GM19025 (cell line): ENCODE measurements at regions not wholly inside any gene's neighbourhood (a gene's known extent, or its start where the extent isn't known, plus 50 kb on each side); places are given as distances from the start of the nearest gene placed in this dataset.
A peak's percentile ranks its signal among the peaks of the same experiment; 100 is the strongest.

Experiments used
- ATAC-seq: cut with Tn5 transposase; IDR thresholded peaks from one replicate; pipeline ENCODE4 v1.9.1; 2021; ENCODE audit warnings: mild to moderate bottlenecking, low read depth, moderate library complexity; ENCODE audit not compliant: unreplicated experiment

DNA sequence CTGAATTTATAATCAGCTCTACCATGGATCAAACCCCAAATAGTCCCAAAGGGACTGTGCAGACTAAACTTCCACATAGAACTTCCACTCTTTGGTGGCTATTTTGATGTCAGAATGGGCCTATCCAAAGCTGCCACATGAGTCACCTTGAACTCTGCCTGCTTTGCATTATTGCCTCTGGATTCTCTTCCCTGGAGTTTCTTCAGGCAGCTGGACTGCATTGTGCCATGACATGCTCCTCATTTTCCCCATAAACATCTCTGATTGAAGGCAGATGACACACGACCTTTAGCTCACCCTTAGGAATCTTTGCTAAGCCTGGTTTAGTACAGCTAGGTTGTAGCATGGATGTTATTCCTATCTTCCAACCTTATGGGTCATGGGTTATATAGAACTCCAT, 251.7 kb downstream of the FZD1 start:
- ATAC-seq, result no peak

DNA sequence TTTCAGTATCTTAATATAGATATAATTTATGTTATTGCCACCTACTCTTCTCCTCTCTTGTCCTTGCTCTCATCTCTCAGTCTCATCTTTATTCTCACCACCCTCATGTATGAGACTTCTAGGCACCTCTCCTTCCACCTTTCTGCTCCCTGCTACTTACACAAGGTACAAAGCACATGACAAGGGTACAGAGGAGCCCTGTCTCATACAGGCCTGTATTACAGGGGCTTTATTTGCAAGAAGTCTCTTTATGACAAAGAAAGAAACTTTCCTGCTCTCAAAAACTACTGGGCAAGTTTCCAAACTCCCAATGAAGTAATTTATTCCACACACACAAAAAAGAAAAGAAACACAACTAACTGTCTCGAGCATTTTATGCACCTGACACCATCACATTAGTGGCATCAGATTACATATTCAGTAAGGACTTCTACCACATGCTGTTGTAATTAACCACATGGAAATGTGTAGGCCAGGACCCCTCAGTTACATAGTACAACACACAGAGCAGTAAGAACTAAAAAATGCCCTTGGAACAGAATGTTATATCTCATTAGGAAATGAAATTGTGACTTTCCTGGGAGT, 253.1 kb downstream of the FZD1 start:
- no peak for ATAC-seq

DNA sequence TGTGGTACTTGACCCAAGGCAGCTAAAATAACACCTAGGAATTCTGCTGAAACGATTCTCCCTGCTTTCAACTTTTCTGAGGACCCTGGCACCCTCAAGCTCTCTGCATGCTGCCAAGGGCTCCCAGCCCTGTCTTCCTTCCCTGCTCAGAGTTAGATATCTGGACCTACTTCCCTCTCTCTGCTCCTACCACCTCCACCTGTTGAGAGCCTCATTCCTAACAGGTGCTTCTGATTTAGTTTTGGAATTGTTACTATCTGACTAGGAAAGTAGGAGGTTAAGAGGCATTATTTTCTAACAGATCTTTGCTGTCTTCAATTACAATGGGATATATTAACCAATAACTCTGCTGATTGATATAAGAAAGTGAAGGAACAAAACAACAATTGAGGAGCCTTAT, 253.8 kb downstream of the FZD1 start:
- no peak for ATAC-seq

DNA sequence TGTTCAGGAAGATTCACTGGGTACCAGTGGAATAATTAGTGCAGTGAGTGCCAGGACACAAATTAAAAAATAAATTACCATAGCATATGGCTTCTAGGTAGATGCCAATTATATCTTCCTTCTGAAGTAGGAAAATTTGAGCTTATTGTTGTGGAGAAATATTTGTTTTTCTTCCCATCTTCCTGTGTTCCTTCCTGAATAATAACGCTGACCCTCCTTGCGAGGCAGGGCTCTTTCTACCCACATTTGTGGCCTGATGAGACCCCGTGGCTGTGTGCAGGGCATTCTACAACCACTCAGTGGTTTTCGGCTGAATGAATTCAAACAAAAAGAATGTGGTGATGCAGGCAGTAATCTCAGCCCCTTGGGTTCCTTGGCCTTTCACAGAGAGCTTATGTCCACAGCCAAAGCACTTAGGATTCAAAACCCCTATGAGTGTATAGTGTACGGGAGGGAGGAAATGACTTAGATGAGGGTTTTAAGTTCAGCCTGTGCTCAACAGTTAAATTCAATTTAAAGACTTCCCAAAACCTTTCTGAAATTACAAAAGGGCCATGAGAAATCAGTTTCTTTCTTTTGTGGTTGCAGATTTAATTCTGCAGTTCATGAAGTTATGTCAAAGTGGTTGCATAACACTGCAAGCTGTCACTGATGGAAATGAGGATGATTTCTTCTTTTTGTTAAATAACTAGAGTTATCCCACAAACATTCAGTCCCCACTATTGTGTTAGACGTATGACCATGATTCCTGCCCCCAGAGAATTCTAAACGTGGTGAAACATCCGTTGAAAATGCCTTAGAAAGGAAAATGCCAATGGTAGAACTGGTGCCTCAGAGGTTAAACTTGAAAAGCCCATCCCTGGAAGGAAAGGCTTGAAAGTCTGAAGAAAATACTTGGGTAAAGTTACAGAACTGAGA, 255.3 kb downstream of the FZD1 start:
- no peak for ATAC-seq

DNA sequence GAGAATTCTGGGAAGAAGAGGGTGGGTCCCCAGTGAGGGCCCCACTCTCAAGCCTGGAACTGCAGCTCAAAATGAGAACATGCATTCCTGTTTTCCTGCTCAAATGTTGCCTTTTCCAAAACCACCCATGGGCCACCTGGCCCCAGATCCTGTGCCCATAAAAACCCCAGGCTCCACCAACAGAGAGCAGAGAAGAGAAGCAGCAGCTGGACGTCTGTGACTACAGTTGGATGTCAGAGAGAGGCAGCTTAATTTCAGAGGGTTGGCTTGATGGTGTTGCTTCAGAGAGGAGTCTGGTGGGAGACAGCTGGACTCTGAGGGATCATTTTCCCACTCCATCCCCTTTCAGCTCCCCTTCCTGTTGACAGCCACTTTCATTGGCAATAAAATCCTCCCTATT, 256.4 kb downstream of the FZD1 start:
- ATAC-seq, result no peak

DNA sequence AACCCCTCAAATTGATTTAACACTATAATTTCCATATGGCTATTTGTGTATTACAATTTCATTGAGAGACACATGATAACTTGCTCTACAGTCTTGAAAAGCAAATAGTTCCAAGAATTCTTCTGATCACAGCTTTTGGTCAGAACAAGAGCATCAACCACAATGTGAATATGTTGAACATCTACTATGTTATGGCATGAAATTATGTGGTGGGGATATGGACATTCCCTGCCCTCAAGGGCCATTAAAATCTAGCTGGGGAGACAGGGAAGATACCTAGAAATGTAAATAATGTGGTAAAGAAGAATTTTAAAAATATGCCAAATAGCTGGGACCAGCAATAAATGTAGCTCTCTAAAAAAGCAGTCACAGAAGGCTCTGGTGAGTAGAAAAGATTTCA, 262.2 kb downstream of the FZD1 start:
- no peak for ATAC-seq

DNA sequence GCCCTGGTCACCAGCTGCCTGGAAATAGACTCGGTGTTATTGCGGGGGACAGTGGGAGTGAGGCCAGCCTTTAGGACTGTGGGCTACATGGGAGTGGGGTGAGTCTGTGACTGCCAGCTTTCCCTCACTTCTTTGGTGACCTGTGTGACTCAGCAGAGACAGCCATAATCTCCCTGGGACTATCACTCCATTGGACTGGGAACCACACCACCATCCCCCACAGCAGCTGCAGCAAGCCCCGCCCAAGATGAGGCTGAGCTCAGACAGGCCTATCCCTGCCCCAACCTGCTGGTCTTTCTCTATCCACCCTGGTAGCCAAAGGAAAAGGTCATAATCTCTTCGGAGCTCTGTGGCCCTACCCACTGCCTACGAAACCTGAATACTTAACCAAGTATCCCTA, 263.2 kb downstream of the FZD1 start:
- no peak for ATAC-seq

DNA sequence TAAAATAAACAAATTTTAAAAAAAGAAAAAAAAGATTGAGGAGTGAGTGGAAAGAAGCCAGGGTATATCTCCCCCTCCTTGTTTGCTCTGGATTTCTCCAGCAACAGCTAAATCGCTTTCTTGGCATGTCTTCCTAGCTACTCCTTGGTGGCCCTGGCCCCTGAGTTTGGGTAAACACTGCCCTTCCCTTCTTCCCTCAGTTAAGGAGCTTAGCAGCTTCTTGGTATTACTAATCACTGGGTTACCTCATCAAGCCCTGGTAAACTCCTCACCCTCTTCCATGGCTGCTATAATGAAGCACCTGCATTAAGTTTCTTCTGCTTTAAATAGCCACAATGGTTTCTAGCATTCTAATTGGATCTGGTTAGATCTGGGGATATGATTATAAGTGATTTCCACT, 269.8 kb downstream of the FZD1 start:
- no peak for ATAC-seq

DNA sequence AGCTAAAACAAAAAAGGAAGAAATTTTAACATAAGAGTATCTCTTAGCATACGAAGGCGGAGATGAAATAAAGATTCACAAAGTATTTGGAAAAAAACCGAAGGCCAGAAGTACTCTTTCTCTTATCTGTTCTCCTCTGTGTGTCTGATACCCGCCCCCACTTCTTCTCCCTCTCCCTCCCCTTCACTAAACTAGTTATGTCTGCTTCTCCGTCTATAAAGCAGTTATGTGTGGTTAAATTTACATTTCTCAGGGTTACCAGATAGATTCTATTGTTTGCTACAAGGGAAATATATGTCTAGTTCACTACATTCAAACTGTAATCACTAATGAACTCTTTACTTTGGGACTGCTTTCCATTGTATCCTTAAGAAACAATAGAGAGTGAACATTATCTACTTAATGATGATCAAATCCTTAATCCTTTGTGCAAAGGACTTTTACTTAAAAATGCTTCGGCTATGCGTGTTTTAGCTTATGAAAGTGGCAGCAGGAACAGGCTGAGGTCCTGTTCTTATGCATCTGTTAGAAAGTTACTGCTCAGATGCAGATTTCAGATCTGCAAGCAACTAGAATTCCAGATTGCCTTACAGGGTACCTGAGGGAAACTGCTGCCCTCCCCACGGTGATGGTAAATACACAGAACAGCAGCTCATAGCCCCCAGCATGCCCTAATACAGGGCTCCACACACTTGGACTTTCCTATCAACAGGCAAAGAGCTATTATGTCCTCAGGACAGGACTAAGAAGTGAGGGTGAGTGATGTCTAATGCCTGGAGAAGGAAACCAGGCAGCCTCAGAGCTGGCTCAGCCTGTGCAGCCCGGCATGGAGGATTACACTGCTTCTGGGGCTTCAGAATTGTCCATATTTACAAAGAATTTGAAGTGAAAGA, 273.3 kb downstream of the FZD1 start:
- ATAC-seq, result no peak

DNA sequence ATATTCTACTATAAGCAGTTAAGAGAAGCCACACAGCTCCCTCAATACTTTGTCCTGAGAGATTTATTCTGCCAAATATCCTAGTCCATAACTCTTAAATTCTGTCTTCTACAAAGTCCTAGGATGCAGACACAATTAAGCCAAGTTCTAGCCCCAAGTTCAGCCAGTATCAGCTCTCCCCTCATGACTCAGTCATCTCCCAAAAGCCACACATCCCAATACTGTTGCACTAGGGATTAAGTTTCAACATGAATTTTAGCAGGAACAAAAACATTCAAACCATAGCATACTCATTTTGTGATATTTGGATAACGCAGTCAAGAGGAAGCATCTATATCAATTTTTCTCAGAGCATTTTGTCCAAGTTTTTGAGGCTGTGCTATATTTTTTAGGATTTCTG, 277.4 kb downstream of the FZD1 start:
- ATAC-seq, result no peak

DNA sequence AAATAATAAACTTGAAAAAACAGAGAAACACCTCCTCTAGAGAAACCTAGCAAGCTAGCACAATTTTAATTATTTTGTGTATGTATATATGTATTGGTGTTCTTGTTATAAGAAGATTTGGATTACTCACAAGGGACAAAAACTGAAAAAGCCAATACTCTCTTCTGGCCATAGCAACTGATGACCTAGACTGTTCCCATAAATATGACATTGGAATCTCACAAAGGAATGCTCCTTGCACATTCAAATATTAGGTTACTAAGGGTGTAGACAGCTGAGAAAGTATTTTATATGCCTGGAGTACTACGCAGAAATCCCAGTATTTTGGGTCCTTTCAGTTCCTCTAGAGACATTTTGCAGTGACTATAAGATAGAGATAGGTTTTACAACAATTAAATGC, 279.4 kb downstream of the FZD1 start:
- no peak for ATAC-seq

DNA sequence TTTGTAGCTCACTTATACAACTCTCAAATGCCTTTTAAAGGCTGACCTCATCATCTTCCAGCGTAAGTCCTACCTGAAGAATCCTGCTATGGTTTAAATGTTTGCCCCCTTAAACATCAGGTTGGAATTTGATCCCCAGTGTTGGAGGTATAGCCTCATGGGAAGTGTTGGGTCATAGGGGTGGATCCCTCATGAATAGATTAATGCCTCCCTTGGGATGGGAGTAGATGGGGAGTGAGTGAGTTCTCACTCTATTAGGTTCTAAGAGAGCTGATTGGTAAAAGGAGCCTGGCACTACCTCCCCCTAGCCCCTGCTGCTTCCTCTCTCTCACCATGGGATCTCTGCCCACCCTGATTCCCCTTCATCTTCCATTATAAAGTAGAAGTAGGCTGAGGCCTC, 285.6 kb downstream of the FZD1 start:
- no peak for ATAC-seq

DNA sequence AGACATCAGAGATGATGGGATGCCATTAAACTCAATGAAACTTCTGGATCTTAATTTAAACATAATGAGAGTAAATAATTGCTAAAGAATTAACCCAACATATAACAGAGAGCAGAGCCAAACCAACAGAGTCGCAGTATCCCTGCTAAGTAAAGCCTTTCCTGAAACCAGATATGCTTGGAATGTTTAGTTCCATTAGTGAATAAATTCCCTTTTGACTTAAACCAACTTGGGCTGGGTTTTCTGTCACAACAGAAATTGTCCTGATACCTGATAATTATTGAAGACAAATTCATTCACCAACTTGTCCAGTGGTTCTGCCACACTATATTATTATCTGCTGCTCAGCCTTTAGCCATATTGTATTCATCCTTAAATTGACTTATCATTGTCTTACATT, 286.7 kb downstream of the FZD1 start:
- no peak for ATAC-seq

DNA sequence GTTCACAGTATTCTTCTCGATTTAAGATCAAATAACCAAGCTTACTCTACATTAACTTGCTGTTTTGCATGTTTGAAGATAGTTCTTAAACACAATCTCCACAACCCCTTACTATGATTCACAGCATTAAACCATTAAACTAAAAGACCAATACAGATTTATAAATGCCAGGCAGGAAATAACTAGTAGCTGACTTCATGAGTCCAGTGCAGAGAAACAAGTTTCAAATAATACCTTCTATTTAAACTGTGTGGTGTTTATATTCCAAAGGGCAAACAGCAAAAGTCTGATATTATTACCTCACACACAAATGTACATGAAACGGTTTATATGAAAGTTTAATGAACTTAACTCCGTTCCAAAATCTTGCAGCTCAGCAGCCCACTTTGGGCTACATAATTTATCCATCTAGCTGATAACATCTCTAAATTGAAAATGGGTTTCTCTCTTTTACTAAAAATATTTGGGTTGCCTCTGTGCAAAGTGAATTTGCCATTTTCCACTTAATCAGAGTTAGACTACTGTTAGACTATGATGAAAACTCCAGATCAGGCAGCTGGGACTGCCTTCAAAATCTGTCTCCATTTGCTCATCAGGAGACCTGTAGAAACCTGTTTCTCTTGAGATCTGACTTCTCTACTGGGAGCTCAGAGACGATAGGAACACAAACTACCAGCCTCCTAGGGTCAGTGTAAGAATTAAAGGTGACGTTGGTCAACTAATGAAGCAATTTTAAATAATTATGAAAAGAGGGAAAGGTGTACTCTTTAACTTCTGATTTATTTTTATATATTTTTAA, 287.3 kb downstream of the FZD1 start:
- no peak for ATAC-seq

DNA sequence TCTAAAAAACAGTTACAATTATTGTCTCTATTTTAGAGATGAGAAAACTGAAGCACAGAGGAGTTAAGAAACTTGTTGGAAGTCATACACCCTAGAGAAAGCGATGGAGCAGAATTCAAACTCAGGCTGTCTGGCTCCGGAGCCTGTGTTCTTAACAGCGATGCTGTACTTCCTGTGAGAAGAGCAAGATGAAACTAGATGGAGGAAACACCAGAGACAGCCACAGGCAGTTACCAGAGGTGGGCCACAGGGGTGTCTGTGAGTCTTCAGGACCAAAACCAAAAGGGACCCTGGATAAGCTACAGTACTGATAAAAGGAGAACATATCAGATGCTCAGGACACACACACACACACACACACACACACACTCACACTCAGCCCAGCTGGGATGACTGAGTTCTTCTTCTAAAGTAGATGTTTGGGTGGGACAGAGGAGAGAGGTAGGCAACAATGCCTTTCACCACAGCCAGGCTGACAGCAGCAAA, 289.2 kb downstream of the FZD1 start:
- no peak for ATAC-seq

DNA sequence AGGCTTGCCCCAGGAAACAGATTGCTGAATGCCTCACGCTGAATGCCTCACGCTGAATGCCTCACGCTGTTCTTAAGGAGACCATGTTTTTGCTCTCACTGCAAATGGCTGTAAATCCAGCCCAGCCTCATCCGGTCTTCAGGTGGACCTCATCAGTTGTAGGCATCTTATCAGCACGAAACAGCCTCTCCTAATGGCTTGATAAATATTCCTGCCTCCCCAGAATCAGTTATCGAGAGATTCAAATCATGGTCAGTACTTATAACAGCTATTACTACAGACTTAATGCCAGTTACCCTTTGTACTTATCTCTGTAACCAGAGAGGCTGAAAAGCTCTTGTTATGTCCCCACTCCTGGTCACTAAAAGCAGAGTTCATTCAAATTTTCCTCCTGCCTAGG, 290.6 kb downstream of the FZD1 start:
- ATAC-seq, result no peak

DNA sequence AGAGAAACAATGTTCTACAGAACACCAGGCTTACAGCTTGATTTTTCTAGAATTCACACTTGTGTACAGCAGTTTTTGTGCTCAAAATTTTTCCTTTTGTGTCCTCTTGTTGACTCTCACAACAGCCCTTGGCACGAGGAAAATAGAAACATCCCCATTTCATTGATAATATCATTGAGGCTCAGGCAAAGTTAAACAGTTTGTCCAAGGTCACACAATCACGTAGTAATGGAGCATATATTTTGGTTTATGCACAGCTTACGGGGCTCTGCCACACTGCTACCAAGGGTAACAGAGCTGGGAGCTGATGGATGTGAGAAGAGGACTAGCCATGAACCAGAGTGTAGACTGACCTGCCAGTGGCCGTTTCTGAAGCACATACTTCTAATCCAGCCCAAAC, 292.0 kb downstream of the FZD1 start:
- ATAC-seq, result no peak

DNA sequence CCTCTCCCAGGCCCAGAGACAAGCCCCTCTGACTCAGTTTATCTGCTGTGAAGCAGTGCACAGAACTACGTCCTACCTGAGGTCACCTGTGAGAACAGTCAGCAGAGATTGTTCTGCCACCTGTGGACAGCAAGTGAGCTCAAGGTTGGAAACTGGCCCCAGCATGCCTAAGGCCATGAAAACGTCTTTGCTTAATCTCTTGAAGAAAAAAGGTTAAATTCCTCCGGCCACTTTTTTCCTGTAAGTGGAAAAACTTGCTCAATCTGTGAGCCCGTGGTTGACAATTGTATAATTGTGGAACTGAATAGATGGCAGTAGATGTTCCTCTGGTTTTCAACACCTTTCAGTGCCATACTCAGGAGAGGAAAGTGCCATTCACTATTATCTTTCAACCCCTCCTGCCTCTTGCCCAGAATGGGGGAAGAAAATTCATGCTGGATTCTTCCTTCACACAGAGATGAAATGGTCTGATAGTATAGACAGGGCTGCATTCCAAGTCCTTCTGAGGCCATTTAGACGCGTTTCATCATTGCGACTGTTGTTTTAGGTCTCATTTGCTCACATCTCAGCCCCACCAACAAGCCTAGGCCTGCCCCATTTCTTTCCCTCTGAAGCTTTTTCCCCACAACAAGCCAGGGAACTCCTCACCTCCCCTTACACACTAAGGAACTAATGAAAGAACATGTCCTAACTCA, 292.9 kb downstream of the FZD1 start:
- ATAC-seq, result no peak

DNA sequence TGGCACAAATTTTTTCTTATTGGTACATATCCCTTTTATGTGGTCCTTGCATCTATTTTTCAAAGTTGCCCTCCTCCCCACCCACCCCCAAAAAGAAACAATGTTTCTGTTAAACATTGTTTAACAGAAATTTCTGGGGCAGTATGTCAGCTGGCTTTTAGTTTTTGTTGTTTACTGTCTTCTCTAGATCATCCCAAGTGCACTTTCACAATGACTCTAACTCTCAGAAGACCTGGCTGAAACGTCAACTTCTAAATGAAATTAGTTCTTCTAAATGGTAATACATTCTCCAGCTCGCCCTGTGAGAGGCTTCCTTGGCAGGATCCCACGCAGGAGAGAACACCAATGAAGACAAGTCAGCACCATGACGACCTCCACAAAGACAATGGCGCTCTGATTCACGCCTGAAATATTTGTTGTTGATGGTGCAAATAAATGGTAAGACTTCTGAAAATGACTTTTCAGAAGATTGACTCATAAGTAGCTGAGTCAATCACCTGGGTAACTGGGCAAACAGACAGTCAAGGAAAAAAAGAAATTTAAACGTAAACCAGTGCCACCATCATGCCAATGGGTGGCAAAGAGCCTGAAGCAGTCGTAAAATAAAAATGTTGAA, 293.7 kb downstream of the FZD1 start:
- ATAC-seq, result peak; percentile 89
